GM20000 (cell line): ENCODE measurements at regions not wholly inside any gene's neighbourhood (a gene's known extent, or its start where the extent isn't known, plus 50 kb on each side); places are given as distances from the start of the nearest gene placed in this dataset.

ENCODE experiments used
- DNase-seq: peaks from one replicate; pipeline ENCODE4 v3.0.0; 2012; ENCODE audit warnings: low spot score
- TF ChIP-seq, protein P1 (sequence below): IDR thresholded peaks from 2 replicates; pipeline ENCODE4 v1.5.1; 2012; ENCODE audit warnings: mild to moderate bottlenecking, control low read depth; ENCODE audit errors: extremely low read depth, missing control alignments

DNA sequence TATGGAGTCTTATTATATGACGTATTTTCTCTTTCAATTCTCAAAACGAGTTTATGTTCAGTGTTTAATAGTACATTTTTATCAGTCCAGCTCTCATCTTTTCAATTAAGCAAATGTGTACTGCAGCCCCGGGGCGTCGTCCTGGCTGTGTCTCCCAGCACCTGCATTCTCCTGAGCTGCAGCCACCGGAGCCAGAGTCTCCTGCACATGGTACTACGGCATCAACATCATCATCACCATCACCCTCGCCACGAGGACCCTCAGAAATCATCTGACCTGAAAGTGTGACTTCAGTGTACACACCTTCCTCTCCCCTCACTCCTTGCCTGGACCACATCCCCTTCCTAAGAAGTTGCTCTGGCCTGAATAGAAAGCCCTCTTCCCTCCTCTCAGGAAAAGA lies 267.7 kb upstream of the ARID1B start:
- no peak for DNase-seq
- TF ChIP-seq, protein P1, sequence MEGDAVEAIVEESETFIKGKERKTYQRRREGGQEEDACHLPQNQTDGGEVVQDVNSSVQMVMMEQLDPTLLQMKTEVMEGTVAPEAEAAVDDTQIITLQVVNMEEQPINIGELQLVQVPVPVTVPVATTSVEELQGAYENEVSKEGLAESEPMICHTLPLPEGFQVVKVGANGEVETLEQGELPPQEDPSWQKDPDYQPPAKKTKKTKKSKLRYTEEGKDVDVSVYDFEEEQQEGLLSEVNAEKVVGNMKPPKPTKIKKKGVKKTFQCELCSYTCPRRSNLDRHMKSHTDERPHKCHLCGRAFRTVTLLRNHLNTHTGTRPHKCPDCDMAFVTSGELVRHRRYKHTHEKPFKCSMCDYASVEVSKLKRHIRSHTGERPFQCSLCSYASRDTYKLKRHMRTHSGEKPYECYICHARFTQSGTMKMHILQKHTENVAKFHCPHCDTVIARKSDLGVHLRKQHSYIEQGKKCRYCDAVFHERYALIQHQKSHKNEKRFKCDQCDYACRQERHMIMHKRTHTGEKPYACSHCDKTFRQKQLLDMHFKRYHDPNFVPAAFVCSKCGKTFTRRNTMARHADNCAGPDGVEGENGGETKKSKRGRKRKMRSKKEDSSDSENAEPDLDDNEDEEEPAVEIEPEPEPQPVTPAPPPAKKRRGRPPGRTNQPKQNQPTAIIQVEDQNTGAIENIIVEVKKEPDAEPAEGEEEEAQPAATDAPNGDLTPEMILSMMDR: no peak

DNA sequence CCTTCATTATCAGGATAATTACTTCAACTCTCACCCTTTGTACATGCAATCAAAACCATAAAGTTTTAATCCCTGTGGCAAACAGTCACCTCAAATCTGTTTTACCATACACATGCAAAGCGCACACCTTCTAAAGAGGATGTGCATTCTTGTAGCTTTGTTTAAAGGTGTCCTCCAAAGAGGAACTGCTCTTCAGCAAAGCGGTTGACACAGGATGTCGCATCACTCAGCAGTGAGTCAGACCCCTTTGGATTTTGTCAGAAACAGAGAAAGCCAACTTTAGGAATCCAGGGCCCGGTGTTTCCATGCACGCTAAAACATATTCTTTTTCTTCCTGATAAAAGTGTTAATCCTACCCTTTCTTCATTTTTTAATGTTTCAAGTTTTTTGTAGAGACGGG lies 268.3 kb upstream of the ARID1B start:
- TF ChIP-seq, protein P1: no peak
- DNase-seq: no peak

DNA sequence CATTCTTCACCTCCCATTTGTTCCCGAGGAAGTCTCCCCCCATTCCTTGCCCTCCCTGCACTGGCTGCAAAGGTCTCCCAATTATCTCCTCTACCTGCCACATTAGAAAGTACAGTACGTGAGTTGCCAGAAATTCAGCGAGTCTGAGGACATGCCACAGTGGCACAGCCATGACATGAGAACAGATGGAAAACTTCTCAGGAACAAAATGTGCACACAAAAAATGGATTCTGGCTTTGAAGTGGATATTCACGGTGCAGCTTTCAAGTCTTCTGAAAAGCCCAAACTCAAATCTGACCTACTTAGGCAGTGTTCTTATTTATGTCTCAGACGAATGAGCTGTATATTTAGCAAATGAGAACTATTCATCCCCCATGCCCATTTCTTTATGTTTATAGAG lies 269.1 kb upstream of the ARID1B start:
- no peak for DNase-seq
- TF ChIP-seq, protein P1: no peak

DNA sequence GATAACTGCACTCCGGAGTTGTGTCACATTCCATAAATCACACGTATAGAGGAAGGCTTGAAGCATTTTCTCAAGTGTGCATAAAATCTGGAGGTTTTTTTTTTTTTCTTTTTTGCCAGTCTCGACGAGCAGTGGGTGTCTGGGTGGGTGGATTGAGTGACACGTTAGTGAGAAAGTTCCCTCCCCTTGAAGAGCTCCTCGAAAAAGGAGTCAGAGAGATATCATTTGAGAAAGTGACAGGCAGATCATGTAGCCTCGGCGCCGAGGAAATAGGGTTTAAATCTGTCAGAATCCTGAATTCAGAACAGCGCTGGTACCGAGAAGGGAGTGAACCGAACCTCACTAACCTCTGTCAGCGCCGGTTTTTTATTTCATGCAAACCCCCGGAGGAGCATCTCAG lies 269.5 kb upstream of the ARID1B start:
- DNase-seq: no peak
- TF ChIP-seq, protein P1: no peak

DNA sequence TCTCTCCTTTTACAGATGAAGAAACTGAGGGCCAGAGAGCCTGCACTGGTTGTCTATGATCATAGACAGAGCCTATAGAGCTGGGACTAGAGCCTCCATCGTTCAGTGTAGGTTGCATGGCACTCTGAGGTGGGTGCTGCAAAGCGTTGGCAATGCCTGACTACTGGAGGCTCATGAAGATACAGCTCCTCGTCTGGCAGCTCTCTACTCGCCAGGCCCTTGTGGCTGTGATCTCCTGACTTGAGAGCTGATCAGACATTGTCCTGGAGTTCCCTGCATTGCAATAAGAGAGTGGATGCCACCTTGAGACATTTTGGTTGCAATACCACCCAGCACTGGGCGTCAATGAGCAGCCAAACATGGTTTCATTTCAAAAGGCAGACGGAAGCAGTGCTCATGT lies 270.1 kb upstream of the ARID1B start:
- TF ChIP-seq, protein P1: no peak
- no peak for DNase-seq

DNA sequence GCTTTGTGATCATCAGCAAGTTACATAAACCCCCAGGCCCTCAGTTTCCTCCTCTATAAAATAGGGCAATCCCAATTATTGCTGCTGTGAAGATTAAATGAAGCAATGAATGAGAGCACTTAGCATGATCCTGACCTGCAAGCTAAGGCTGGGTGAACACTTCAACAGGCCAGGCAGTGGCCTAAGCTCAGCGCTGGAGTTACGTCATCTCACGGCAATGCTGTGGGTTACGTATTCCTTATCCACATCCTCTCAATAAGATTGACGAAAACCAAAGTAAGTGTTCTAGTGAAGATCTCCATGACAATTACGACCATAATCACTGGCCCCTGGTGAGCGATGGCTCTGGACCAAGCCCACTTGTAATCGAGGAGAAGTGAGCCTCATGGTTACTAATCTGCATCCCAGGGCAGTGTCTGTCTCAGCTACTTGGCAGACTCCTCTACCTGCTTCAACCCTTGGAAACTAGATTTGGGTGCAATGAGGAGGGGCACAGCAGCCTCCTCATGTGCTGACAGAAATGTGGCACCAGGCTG lies 274.1 kb upstream of the ARID1B start:
- TF ChIP-seq, protein P1: no peak
- no peak for DNase-seq

DNA sequence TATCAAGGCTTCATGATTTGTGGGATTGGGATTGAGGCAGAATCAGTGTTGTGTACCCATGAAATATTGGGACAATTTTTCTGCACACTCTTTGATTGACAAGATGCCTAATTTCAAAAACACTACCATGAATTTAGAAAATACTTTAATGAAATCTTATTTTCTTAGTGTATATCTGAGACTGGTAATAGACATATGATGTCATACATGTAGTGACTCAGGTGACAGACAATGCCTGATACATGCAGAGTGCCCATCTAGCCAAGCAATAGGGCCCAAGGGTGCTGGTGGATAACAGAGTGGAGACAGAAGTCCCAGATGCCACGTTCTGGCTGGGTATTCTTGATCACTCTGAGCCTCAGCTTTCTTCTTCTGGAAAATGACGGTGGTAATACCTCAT lies 279.6 kb upstream of the ARID1B start:
- no peak for DNase-seq
- TF ChIP-seq, protein P1: no peak
